Glutamatergic neuron (in vitro differentiated cells): ENCODE measurements at regions not wholly inside any gene's neighbourhood (a gene's known extent, or its start where the extent isn't known, plus 50 kb on each side); places are given as distances from the start of the nearest gene placed in this dataset.

Experiments used
- DNase-seq: peaks from one replicate; pipeline ENCODE4 v3.0.0; 2022
- H3K27ac Mint-ChIP-seq: one replicate; pipeline ENCODE4 v1.8.0; 2020; ENCODE audit warnings: mild to moderate bottlenecking, mixed read lengths, inconsistent platforms; ENCODE audit not compliant: unreplicated experiment
- H3K27me3 Mint-ChIP-seq: one replicate; pipeline ENCODE4 v1.8.0; 2020; ENCODE audit warnings: mild to moderate bottlenecking, moderate library complexity, mixed read lengths, inconsistent platforms; ENCODE audit not compliant: unreplicated experiment
- H3K36me3 Mint-ChIP-seq: one replicate; pipeline ENCODE4 v1.8.0; 2020; ENCODE audit warnings: mild to moderate bottlenecking, mixed read lengths, inconsistent platforms; ENCODE audit not compliant: unreplicated experiment
- H3K4me1 Mint-ChIP-seq: one replicate; pipeline ENCODE4 v1.8.0; 2020; ENCODE audit warnings: mild to moderate bottlenecking, low read depth, mixed read lengths, inconsistent platforms; ENCODE audit not compliant: unreplicated experiment
- H3K4me3 Mint-ChIP-seq: one replicate; pipeline ENCODE4 v1.8.0; 2020; ENCODE audit warnings: mild to moderate bottlenecking, mixed read lengths, inconsistent platforms; ENCODE audit not compliant: unreplicated experiment
- H3K9me3 Mint-ChIP-seq: one replicate; pipeline ENCODE4 v1.8.0; 2020; ENCODE audit warnings: mild to moderate bottlenecking, moderate library complexity, mixed read lengths, inconsistent platforms; ENCODE audit not compliant: unreplicated experiment
- CTCF ChIP-seq: fragments of 200-600 bp; sonication (generic); IDR thresholded peaks from one replicate; pipeline ENCODE4 v1.5.0; 2021; ENCODE audit not compliant: partially characterized antibody, unreplicated experiment

GRCh38 chr16:65543781-65544740, 422.2 kb upstream of the CDH11 start:
- no peak for TF ChIP-seq CTCF
- Mint-ChIP-seq H3K27me3 (no peaks in the 10 kb centered on the region), H3K4me3 (no peak overlapping the region), H3K4me1 (no peaks in the 10 kb centered on the region), H3K9me3 (no peaks in the 10 kb centered on the region), H3K36me3 (no peaks in the 10 kb centered on the region), H3K27ac (no peak overlapping the region)
- DNase-seq, result no peak

- TF ChIP-seq CTCF, result no peak
- H3K4me3 Mint-ChIP-seq, result no peak overlapping the region
- H3K4me1 Mint-ChIP-seq, result no peaks in the 10 kb centered on the region
- H3K27me3 Mint-ChIP-seq, result no peaks in the 10 kb centered on the region
- H3K9me3 Mint-ChIP-seq, result no peaks in the 10 kb centered on the region
- no peaks in the 10 kb centered on the region for H3K36me3 Mint-ChIP-seq
- DNase-seq, result no peak
- no peak overlapping the region for H3K27ac Mint-ChIP-seq
Measured at GRCh38 chr16:65541646-65542045, 419.8 kb upstream of the CDH11 start.

GRCh38 chr16:65540901-65541300, 419.0 kb upstream of the CDH11 start:
- no peak overlapping the region for H3K27ac Mint-ChIP-seq
- TF ChIP-seq CTCF, result no peak
- no peaks in the 10 kb centered on the region for H3K36me3 Mint-ChIP-seq
- H3K27me3 Mint-ChIP-seq, result no peaks in the 10 kb centered on the region
- no peak for DNase-seq
- H3K4me3 Mint-ChIP-seq, result no peak overlapping the region
- H3K9me3 Mint-ChIP-seq, result no peaks in the 10 kb centered on the region
- no peaks in the 10 kb centered on the region for H3K4me1 Mint-ChIP-seq

GRCh38 chr16:65538976-65539375, 417.1 kb upstream of the CDH11 start:
- no peak overlapping the region for H3K27ac Mint-ChIP-seq
- no peak for DNase-seq
- TF ChIP-seq CTCF, result no peak
- H3K36me3 Mint-ChIP-seq, result no peaks in the 10 kb centered on the region
- H3K9me3 Mint-ChIP-seq, result no peaks in the 10 kb centered on the region
- H3K27me3 Mint-ChIP-seq, result no peaks in the 10 kb centered on the region
- H3K4me1 Mint-ChIP-seq, result no peaks in the 10 kb centered on the region
- no peak overlapping the region for H3K4me3 Mint-ChIP-seq

- TF ChIP-seq CTCF, result no peak
- H3K27ac Mint-ChIP-seq, result no peak overlapping the region
- H3K36me3 Mint-ChIP-seq, result no peaks in the 10 kb centered on the region
- DNase-seq, result no peak
- H3K9me3 Mint-ChIP-seq, result no peaks in the 10 kb centered on the region
- H3K4me3 Mint-ChIP-seq, result no peak overlapping the region
- H3K27me3 Mint-ChIP-seq, result no peaks in the 10 kb centered on the region
- H3K4me1 Mint-ChIP-seq, result no peaks in the 10 kb centered on the region
Measured at GRCh38 chr16:65537336-65537735, 415.5 kb upstream of the CDH11 start.
